Nephron (organoid): ENCODE measurements at regions not wholly inside any gene's neighbourhood (a gene's known extent, or its start where the extent isn't known, plus 50 kb on each side); places are given as distances from the start of the nearest gene placed in this dataset.

Experiments used
- H3K27ac Mint-ChIP-seq, 3 experiments: 2 replicates each; pipeline ENCODE4 v1.8.0; 2020; ENCODE audit warnings: mixed read lengths in 3 of 3, mild to moderate bottlenecking in 2 of 3, moderate library complexity in 1 of 3
- H3K27me3 Mint-ChIP-seq: 2 replicates; pipeline ENCODE4 v1.8.0; 2021; ENCODE audit warnings: low read depth, mild to moderate bottlenecking, moderate library complexity, mixed read lengths
- H3K36me3 Mint-ChIP-seq: 2 replicates; pipeline ENCODE4 v1.8.0; 2020; ENCODE audit warnings: low read depth, mixed read lengths
- H3K4me1 Mint-ChIP-seq: 2 replicates; pipeline ENCODE4 v1.8.0; 2020; ENCODE audit warnings: mixed read lengths
- H3K4me3 Mint-ChIP-seq, 3 experiments: 2 replicates each; pipeline ENCODE4 v1.8.0; 2020; ENCODE audit warnings: mild to moderate bottlenecking in 3 of 3, mixed read lengths in 3 of 3, moderate library complexity in 2 of 3
- H3K9me3 Mint-ChIP-seq: 2 replicates; pipeline ENCODE4 v1.8.0; 2020; ENCODE audit warnings: mixed read lengths
- TF ChIP-seq, protein P1 (sequence below), 3 experiments: fragments of 200-600 bp; sonication (generic); IDR thresholded peaks; one replicate each; pipeline ENCODE4 v1.5.0; 2021; ENCODE audit warnings: antibody characterized with exemption in 3 of 3; ENCODE audit not compliant: unreplicated experiment in 3 of 3

DNA sequence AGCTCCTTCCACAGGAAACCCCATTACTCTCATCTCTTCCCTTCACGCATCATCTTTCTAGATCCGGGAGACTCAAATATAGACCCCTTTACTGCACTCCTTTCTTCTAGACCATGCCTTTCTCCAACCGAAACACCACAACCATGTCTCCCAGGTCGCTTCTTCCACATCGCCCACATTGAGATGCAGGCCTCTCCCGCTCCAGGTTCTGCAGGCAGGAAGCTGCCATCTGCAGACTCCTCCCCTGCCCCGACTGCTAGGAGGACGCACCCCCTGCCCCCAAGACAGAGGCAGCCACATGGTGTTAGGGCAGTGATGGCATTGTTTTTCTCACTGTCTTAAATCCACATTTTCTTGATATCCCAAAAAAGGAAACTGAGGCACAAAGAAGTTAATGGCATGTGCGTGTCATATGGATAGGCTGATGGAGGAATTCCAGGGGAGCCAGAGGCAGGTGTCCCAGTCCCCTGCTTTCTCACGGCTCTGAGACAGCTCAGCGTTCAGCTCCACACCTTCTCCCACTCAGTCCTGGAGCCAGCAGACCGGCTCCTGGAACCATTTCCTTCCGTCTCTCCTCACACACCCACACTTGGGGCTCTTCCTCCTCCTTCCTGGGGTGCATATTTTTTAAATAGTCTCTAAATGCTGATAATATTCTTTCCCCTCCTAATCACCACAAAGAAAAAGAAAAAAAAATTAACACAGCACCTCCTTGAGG, 438.4 kb downstream of the EIPR1 start:
- Mint-ChIP-seq H3K27me3 (peaks cover 19% of the 10 kb centered on the region), H3K4me3 (no peak overlapping the region), H3K36me3 (peaks cover 12% of the 10 kb centered on the region), H3K9me3 (peaks cover 13% of the 10 kb centered on the region), H3K4me1 (peaks cover 18% of the 10 kb centered on the region), H3K27ac (no peak overlapping the region)
- TF ChIP-seq, protein P1, sequence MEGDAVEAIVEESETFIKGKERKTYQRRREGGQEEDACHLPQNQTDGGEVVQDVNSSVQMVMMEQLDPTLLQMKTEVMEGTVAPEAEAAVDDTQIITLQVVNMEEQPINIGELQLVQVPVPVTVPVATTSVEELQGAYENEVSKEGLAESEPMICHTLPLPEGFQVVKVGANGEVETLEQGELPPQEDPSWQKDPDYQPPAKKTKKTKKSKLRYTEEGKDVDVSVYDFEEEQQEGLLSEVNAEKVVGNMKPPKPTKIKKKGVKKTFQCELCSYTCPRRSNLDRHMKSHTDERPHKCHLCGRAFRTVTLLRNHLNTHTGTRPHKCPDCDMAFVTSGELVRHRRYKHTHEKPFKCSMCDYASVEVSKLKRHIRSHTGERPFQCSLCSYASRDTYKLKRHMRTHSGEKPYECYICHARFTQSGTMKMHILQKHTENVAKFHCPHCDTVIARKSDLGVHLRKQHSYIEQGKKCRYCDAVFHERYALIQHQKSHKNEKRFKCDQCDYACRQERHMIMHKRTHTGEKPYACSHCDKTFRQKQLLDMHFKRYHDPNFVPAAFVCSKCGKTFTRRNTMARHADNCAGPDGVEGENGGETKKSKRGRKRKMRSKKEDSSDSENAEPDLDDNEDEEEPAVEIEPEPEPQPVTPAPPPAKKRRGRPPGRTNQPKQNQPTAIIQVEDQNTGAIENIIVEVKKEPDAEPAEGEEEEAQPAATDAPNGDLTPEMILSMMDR (IDR thresholded peaks at IDR 0.05; ENCODE audit: unreplicated experiment in 3 of 3): no peak

DNA sequence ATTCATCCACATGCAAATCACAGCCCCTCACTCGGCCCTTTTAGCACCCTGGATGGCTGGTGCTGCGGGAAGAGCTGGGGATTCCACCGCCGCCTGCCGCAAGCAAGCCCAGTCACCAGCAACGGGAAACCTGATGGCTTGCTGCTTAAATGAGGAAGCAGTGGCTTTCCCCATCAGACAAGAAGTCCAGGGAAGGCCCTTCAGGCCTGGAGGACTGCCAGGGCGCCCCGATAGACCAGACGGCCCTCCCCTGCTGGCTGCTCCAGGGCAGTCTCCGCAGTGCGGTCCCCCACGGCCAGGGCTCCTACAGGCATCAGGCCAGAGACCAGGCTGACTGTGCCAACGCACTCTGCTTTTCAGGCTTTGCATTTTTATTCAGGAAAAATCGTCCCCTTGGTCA, 439.1 kb downstream of the EIPR1 start:
- Mint-ChIP-seq H3K4me1 (peaks cover 25% of the 10 kb centered on the region), H3K27me3 (peaks cover 24% of the 10 kb centered on the region), H3K27ac (no peak overlapping the region), H3K4me3 (no peak overlapping the region), H3K9me3 (peaks cover 7% of the 10 kb centered on the region), H3K36me3 (peaks cover 12% of the 10 kb centered on the region)
- TF ChIP-seq, protein P1 (IDR thresholded peaks at IDR 0.05; ENCODE audit: unreplicated experiment in 3 of 3): no peak

DNA sequence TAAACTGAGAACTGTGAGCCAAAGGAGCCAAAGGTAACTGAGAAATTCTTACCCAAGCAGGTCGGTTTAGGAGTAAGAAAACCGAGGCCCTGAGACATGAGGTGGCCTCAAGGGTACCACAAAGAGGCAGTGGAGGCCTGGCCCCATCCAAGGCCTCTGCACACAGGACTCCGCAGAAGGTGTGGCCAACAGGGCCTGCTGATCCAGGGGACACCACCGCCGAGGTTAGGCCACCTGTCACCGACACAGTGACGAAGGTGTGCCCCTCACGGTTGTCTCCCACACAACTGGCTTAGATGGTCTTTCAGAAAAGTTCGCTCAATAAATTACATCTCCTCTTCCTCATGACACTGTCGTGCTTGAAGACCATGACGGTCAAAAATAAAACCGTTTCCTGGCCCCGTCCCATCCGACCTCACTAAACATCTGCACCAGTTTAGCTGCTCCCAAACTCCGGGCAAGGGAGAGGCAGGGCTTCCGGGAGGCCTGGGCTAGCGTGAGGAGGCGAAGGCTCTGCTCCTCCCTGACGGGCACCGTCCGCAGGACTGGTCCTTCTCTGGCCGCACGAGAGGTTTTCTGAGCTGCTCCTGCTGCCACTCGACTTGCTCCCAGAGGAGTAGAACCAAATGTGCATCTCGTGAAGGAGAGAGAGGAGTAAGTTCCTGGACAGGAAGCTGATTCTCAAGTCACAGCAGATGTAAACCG, 442.0 kb downstream of the EIPR1 start:
- Mint-ChIP-seq H3K27ac (no peak overlapping the region), H3K4me3 (no peak overlapping the region), H3K36me3 (peaks cover 12% of the 10 kb centered on the region), H3K9me3 (peaks cover 15% of the 10 kb centered on the region), H3K27me3 (peaks cover 11% of the 10 kb centered on the region), H3K4me1 (peaks cover 19% of the 10 kb centered on the region)
- TF ChIP-seq, protein P1 (IDR thresholded peaks at IDR 0.05; ENCODE audit: unreplicated experiment in 3 of 3): no peak

DNA sequence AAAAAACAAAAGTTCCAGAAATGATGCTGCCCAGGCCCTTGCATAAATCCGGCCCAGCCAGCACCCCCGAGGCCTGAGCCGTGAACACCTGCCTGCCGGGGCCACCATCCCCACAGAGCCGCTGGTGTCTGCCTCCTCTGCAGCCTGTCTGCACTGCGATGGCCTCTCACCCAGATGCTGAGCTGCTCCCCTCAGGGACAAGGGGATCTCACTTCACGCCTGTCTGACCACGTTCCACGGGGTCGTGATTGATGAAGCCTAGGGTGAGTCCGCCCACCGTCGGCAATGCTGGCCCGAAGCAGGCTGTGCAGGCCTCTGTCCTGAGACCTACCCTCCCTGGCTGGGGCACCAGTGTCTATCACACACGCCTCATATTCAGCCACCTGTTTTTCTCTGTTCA, 444.2 kb downstream of the EIPR1 start:
- Mint-ChIP-seq H3K9me3 (peaks cover 33% of the 10 kb centered on the region), H3K4me1 (peaks cover 14% of the 10 kb centered on the region), H3K36me3 (peaks cover 12% of the 10 kb centered on the region), H3K4me3 (no peak overlapping the region), H3K27me3 (peaks cover 8% of the 10 kb centered on the region), H3K27ac (no peak overlapping the region)
- TF ChIP-seq, protein P1 (IDR thresholded peaks at IDR 0.05; ENCODE audit: unreplicated experiment in 3 of 3): no peak

DNA sequence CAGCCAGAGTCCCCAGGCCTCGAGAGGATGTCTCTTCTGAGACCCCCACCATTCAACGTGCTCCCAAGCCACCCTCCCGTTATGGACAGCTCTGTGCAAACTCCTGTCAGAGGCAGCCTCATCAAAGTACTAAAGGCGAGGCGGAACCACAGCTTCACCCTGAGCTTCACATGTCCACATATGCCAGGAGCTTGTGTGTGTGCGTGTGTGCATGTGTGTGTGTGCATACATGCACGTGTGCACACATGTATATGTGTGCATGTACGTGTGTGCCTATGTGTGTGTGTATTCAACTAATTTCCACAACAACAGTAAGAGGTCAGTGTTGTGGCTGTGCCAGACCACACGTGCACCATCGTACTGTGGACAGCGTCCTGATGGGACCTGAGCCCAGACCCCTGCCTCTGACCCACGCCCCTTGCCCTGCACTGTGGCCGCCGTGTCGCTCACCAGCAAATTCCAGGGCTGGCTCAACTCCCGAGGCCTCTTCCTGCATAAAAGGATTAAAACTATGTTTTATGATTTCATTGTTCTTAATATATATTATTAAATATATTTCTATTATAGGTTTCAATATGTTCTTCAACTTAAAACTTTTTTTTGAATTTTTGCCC, 444.8 kb downstream of the EIPR1 start:
- Mint-ChIP-seq H3K4me1 (peaks cover 14% of the 10 kb centered on the region), H3K9me3 (peaks cover 33% of the 10 kb centered on the region), H3K27ac (no peak overlapping the region), H3K36me3 (peaks cover 8% of the 10 kb centered on the region), H3K27me3 (peaks cover 8% of the 10 kb centered on the region), H3K4me3 (no peak overlapping the region)
- TF ChIP-seq, protein P1 (IDR thresholded peaks at IDR 0.05; ENCODE audit: unreplicated experiment in 3 of 3): no peak
